ENCODE measurements at regions not wholly inside any gene's neighbourhood (a gene's known extent, or its start where the extent isn't known, plus 50 kb on each side); places are given as distances from the start of the nearest gene placed in this dataset.

GRCh38 chr9:119002491-119002890 is 366.7 kb downstream of the BRINP1 start:
- no peaks in the 10 kb centered on the region for H3K27me3 ChIP-seq (ENCODE audit: insufficient read depth, low read depth, low read length)
- no peaks in the 10 kb centered on the region for H3K79me2 ChIP-seq (replicated peaks; ENCODE audit: insufficient read depth, low read length)
- H2AFZ ChIP-seq (ENCODE audit: low read depth, low read length), result no peak overlapping the region
- H3K27ac ChIP-seq (ENCODE audit: low read length), result no peak overlapping the region
- TF ChIP-seq REST (IDR thresholded peaks at IDR 0.05; ENCODE audit: borderline replicate concordance), result no peak
- TF ChIP-seq POLR2AphosphoS5 (IDR thresholded peaks at IDR 0.05), result no peak
- TF ChIP-seq SMC3 (conservative IDR thresholded peaks at IDR 0.05; ENCODE audit: poor library complexity), result no peak
- no peak for TF ChIP-seq TAF1 (IDR thresholded peaks at IDR 0.05; ENCODE audit: low read depth)
- no peak for TF ChIP-seq EZH2 (IDR thresholded peaks at IDR 0.05; ENCODE audit: borderline replicate concordance, insufficient read depth, low read length, poor library complexity, severe bottlenecking)
- no peak for TF ChIP-seq MXI1 (conservative IDR thresholded peaks at IDR 0.05; ENCODE audit: poor library complexity, severe bottlenecking)
- H3K4me2 ChIP-seq (ENCODE audit: low read length), result no peak overlapping the region
- H3K4me3 ChIP-seq (ENCODE audit: low read length), result no peak overlapping the region
- H3F3A ChIP-seq (ENCODE audit: insufficient read depth, low read length, poor library complexity, severe bottlenecking), result no peaks in the 10 kb centered on the region
- no peaks in the 10 kb centered on the region for H3K36me3 ChIP-seq (ENCODE audit: insufficient read depth, low read length)
- no peaks in the 10 kb centered on the region for H3K9me2 ChIP-seq (ENCODE audit: insufficient read depth, low read length)
- H3K9ac ChIP-seq (ENCODE audit: low read length), result no peak overlapping the region
- H4K20me1 ChIP-seq (ENCODE audit: insufficient read depth), result no peaks in the 10 kb centered on the region
- no peaks in the 10 kb centered on the region for H3K9me3 ChIP-seq (ENCODE audit: low read length)

- Histone ChIP-seq H3K9me3 (ENCODE audit: low read length) (no peaks in the 10 kb centered on the region), H4K20me1 (ENCODE audit: insufficient read depth) (no peaks in the 10 kb centered on the region), H3K79me2 (replicated peaks; ENCODE audit: insufficient read depth, low read length) (no peaks in the 10 kb centered on the region), H3K9me2 (ENCODE audit: insufficient read depth, low read length) (no peaks in the 10 kb centered on the region), H3K27me3 (ENCODE audit: insufficient read depth, low read depth, low read length) (no peaks in the 10 kb centered on the region), H3K27ac (ENCODE audit: low read length) (no peak overlapping the region), H3K4me2 (ENCODE audit: low read length) (no peak overlapping the region), H2AFZ (ENCODE audit: low read depth, low read length) (no peak overlapping the region), H3K36me3 (ENCODE audit: insufficient read depth, low read length) (no peaks in the 10 kb centered on the region), H3K4me3 (ENCODE audit: low read length) (no peak overlapping the region), H3K9ac (ENCODE audit: low read length) (no peak overlapping the region), H3F3A (ENCODE audit: insufficient read depth, low read length, poor library complexity, severe bottlenecking) (no peaks in the 10 kb centered on the region)
- no peak for TF ChIP-seq CTCF (IDR thresholded peaks at IDR 0.05; ENCODE audit: poor library complexity, severe bottlenecking)
- no peak for TF ChIP-seq RAD21 (conservative IDR thresholded peaks at IDR 0.05)
- TF ChIP-seq SMC3 (conservative IDR thresholded peaks at IDR 0.05; ENCODE audit: poor library complexity), result no peak
- TF ChIP-seq TAF1 (IDR thresholded peaks at IDR 0.05; ENCODE audit: low read depth), result no peak
- TF ChIP-seq EZH2 (IDR thresholded peaks at IDR 0.05; ENCODE audit: borderline replicate concordance, insufficient read depth, low read length, poor library complexity, severe bottlenecking), result no peak
Observed at GRCh38 chr9:119003201-119003611, 366.0 kb downstream of the BRINP1 start.

Data from neural cell (in vitro differentiated cells).